OCI-LY3 (cell line): ENCODE measurements at regions not wholly inside any gene's neighbourhood (a gene's known extent, or its start where the extent isn't known, plus 50 kb on each side); places are given as distances from the start of the nearest gene placed in this dataset.

Experiments
- CTCF ChIP-seq: fragments of 200-600, 300-600 bp; sonication (generic); IDR thresholded peaks from 2 replicates; pipeline ENCODE4 v1.5.1; 2014; ENCODE audit warnings: antibody characterized with exemption, low read length, low read depth
- EZH2phosphoT487 ChIP-seq: fragments of 200-600 bp; shearing (Covaris generic); IDR thresholded peaks from 2 replicates; pipeline ENCODE4 v1.6.1; 2018; ENCODE audit warnings: antibody characterized with exemption, mixed run types, low read depth

- no peak for TF ChIP-seq CTCF
- TF ChIP-seq EZH2phosphoT487: no peak
Observed at GRCh38 chr18:30616414-30616813, 426.1 kb downstream of the DSC3 start.
